H1 (cell line): ENCODE measurements at regions not wholly inside any gene's neighbourhood (a gene's known extent, or its start where the extent isn't known, plus 50 kb on each side); places are given as distances from the start of the nearest gene placed in this dataset.
A peak's percentile ranks its signal among the peaks of the same experiment; 100 is the strongest.

ENCODE experiments used
- CTCF ChIA-PET: fragments of 300-600 bp; sonication (Branson Sonifier 250); formaldehyde crosslinking; loops from one replicate; lab custom pipeline; 2021; ENCODE audit not compliant: partially characterized antibody; lab: Charles Lee
- POLR2A ChIA-PET: fragments of 300-600 bp; sonication (Branson Sonifier 250); formaldehyde crosslinking; loops from one replicate; lab custom pipeline; 2021; ENCODE audit warnings: inconsistent platforms; ENCODE audit not compliant: partially characterized antibody; lab: Charles Lee
- DNase-seq, 2 experiments: peaks; one replicate each; pipeline versions ENCODE4 v3.0.0 to v3.0.0-alpha.2; 2010 to 2022; ENCODE audit warnings: low spot score in 2 of 2, low read depth in 1 of 2, mixed read lengths in 1 of 2
- FAIRE-seq: peaks from 2 replicates; lab custom pipeline; 2011; peaks lifted over from hg19 to GRCh38; lab: Jason Lieb, UNC
- H2AFZ ChIP-seq: 2 replicates; pipeline ENCODE4 v1.8.1; 2012; ENCODE audit warnings: low read length, inconsistent platforms
- H2AK5ac ChIP-seq: 2 replicates; pipeline ENCODE4 v1.6.1; 2013; ENCODE audit warnings: low read depth, low read length
- H2BK120ac ChIP-seq: replicated peaks from 2 replicates; pipeline ENCODE3; 2013; ENCODE audit warnings: low read depth, low read length, inconsistent platforms
- H2BK12ac ChIP-seq: 2 replicates; pipeline ENCODE4 v1.6.1; 2013; ENCODE audit warnings: low read depth, low read length
- H2BK15ac ChIP-seq: 2 replicates; pipeline ENCODE4 v1.6.1; 2013; ENCODE audit warnings: low read length
- H2BK20ac ChIP-seq: 2 replicates; pipeline ENCODE4 v1.6.1; 2013; ENCODE audit warnings: low read length
- H2BK5ac ChIP-seq: 2 replicates; pipeline ENCODE4 v1.6.1; 2013; ENCODE audit warnings: low read depth, low read length
- H3K14ac ChIP-seq: 2 replicates; pipeline ENCODE4 v1.6.1; 2013; ENCODE audit warnings: inconsistent platforms; ENCODE audit not compliant: insufficient read length
- H3K18ac ChIP-seq: 2 replicates; pipeline ENCODE4 v1.6.1; 2013; ENCODE audit warnings: low read length; ENCODE audit errors: extremely low read depth
- H3K23ac ChIP-seq: 2 replicates; pipeline ENCODE4 v1.6.1; 2013; ENCODE audit warnings: inconsistent platforms; ENCODE audit not compliant: insufficient read length
- H3K23me2 ChIP-seq: 2 replicates; pipeline ENCODE4 v1.6.1; 2013; ENCODE audit warnings: low read depth, low read length
- H3K27ac ChIP-seq: 2 replicates; pipeline ENCODE4 v1.6.1; 2011; ENCODE audit warnings: low read depth, low read length, inconsistent platforms
- H3K27me3 ChIP-seq, 4 experiments: replicated peaks in 1 of 4; 1 replicate in 1 of 4; 2 replicates in 3 of 4; pipeline versions ENCODE4 v1.6.1 to v1.8.1; 2011 to 2013; ENCODE audit warnings: low read length in 3 of 4, mild to moderate bottlenecking in 3 of 4, inconsistent platforms in 2 of 4, mixed read lengths in 2 of 4, moderate library complexity in 1 of 4; ENCODE audit not compliant: control insufficient read depth in 3 of 4, insufficient read depth in 3 of 4; ENCODE audit errors: extremely low read depth in 1 of 4
- H3K36me3 ChIP-seq, 4 experiments: 2 replicates each; pipeline versions ENCODE4 v1.6.1 to v1.8.1; 2011 to 2013; ENCODE audit warnings: mild to moderate bottlenecking in 4 of 4, low read length in 3 of 4, moderate library complexity in 2 of 4, control low read depth in 1 of 4, inconsistent platforms in 1 of 4; ENCODE audit not compliant: insufficient read depth in 4 of 4, control insufficient read depth in 2 of 4
- H3K4ac ChIP-seq: replicated peaks from 2 replicates; pipeline ENCODE3; 2013; ENCODE audit warnings: low read length, low read depth, mixed read lengths, inconsistent platforms; ENCODE audit not compliant: insufficient read length
- H3K4me1 ChIP-seq, 4 experiments: replicated peaks in 1 of 4; 1 replicate in 1 of 4; 2 replicates in 3 of 4; pipeline versions ENCODE4 v1.6.1 to v1.8.1; 2011 to 2013; ENCODE audit warnings: low read length in 3 of 4, inconsistent platforms in 2 of 4, mixed read lengths in 1 of 4; ENCODE audit not compliant: insufficient read depth in 4 of 4, control insufficient read depth in 3 of 4
- H3K4me2 ChIP-seq, 2 experiments: 2 replicates each; pipeline versions ENCODE4 v1.6.1 to v1.8.1; 2011 to 2013; ENCODE audit warnings: low read depth in 2 of 2, low read length in 2 of 2, control low read depth in 1 of 2, inconsistent platforms in 1 of 2, mild to moderate bottlenecking in 1 of 2; ENCODE audit not compliant: insufficient read depth in 1 of 2
- H3K4me3 ChIP-seq, 4 experiments: fragments of 200-600, 300-600 bp in 1 of 4; sonication (generic), shearing (Covaris generic), sonication (Bioruptor Twin) in 1 of 4; 2 replicates each; pipeline versions ENCODE4 v1.5.1 to v1.8.1; 2011 to 2016; ENCODE audit warnings: low read length in 4 of 4, low read depth in 3 of 4, control low read depth in 2 of 4, inconsistent platforms in 2 of 4, mild to moderate bottlenecking in 2 of 4, mixed read lengths in 1 of 4, moderate library complexity in 1 of 4; ENCODE audit not compliant: insufficient read depth in 2 of 4; ENCODE audit errors: extremely low read depth in 1 of 4
- H3K56ac ChIP-seq: replicated peaks from 2 replicates; pipeline ENCODE3; 2013; ENCODE audit warnings: low read depth, mild to moderate bottlenecking, mixed read lengths, low read length, inconsistent platforms; ENCODE audit not compliant: insufficient read length
- H3K79me1 ChIP-seq: 2 replicates; pipeline ENCODE4 v1.6.1; 2013; ENCODE audit warnings: low read depth, low read length, control low read depth
- H3K79me2 ChIP-seq, 2 experiments: 2 replicates each; pipeline versions ENCODE4 v1.6.1 to v1.8.1; 2012 to 2013; ENCODE audit warnings: low read length in 2 of 2, mild to moderate bottlenecking in 2 of 2, inconsistent platforms in 1 of 2; ENCODE audit not compliant: insufficient read depth in 2 of 2, control insufficient read depth in 1 of 2
- H3K9ac ChIP-seq, 4 experiments: replicated peaks in 1 of 4; 1 replicate in 1 of 4; 2 replicates in 3 of 4; pipeline versions ENCODE4 v1.6.1 to v1.8.1; 2011 to 2013; ENCODE audit warnings: low read depth in 3 of 4, low read length in 3 of 4, control low read depth in 2 of 4, mild to moderate bottlenecking in 2 of 4, moderate library complexity in 2 of 4, inconsistent platforms in 1 of 4; ENCODE audit errors: extremely low read depth in 1 of 4
- H3K9me3 ChIP-seq, 2 experiments: 2 replicates each; pipeline versions ENCODE4 v1.6.1 to v1.8.1; 2012 to 2013; ENCODE audit warnings: mild to moderate bottlenecking in 2 of 2, moderate library complexity in 2 of 2, control low read depth in 1 of 2, inconsistent platforms in 1 of 2, low read depth in 1 of 2, low read length in 1 of 2, mixed read lengths in 1 of 2; ENCODE audit not compliant: insufficient read depth in 2 of 2
- H4K20me1 ChIP-seq, 2 experiments: replicated peaks in 1 of 2; 2 replicates each; pipeline versions ENCODE3 to v1.8.1; 2011 to 2013; ENCODE audit warnings: inconsistent platforms in 2 of 2, low read length in 2 of 2, mild to moderate bottlenecking in 1 of 2; ENCODE audit not compliant: insufficient read depth in 2 of 2, control insufficient read depth in 1 of 2
- H4K5ac ChIP-seq: 2 replicates; pipeline ENCODE4 v1.6.1; 2013; ENCODE audit warnings: low read length, low read depth, mixed read lengths, inconsistent platforms; ENCODE audit not compliant: insufficient read length
- H4K8ac ChIP-seq: 2 replicates; pipeline ENCODE4 v1.8.0; 2013; ENCODE audit warnings: mild to moderate bottlenecking, moderate library complexity, low read length, inconsistent platforms; ENCODE audit not compliant: insufficient read depth; ENCODE audit errors: extremely low read depth
- H4K91ac ChIP-seq: replicated peaks from 2 replicates; pipeline ENCODE3; 2013; ENCODE audit warnings: low read length, mixed read lengths, inconsistent platforms; ENCODE audit not compliant: insufficient read length
- ATF2 ChIP-seq: IDR thresholded peaks from 2 replicates; pipeline ENCODE4 v1.6.1; 2012; ENCODE audit warnings: low read length, inconsistent platforms
- BACH1 ChIP-seq: IDR thresholded peaks from 2 replicates; pipeline ENCODE4 v1.6.1; 2012; ENCODE audit warnings: low read length, improper control_type of control experiment
- BCL11A ChIP-seq, 2 experiments: IDR thresholded peaks; one replicate each; pipeline ENCODE4 v1.6.1; 2011; ENCODE audit warnings: low read depth in 2 of 2, low read length in 2 of 2, mild to moderate bottlenecking in 2 of 2
- EGR1 ChIP-seq: IDR thresholded peaks from 2 replicates; pipeline ENCODE4 v1.6.1; 2011; ENCODE audit warnings: low read depth, low read length, borderline replicate concordance
- POLR2AphosphoS5 ChIP-seq: IDR thresholded peaks from 2 replicates; pipeline ENCODE4 v1.6.1; 2011; ENCODE audit warnings: low read depth, low read length
- RFX5 ChIP-seq: IDR thresholded peaks from 2 replicates; pipeline ENCODE4 v1.6.1; 2011; ENCODE audit warnings: low read depth, low read length, improper control_type of control experiment, borderline replicate concordance
- SP1 ChIP-seq: IDR thresholded peaks from 2 replicates; pipeline ENCODE4 v1.6.1; 2011; ENCODE audit warnings: low read depth, low read length
- WGBS, 2 experiments: shearing (Covaris generic) in 1 of 2; methylation state at CpG; one replicate each; pipeline versions ENCODE4 v1.1.6 to v1.1.7; 2013 to 2015; ENCODE audit warnings: low lambda C conversion rate in 2 of 2, mixed read lengths in 2 of 2, inconsistent platforms in 1 of 2, low coverage in 1 of 2, missing lambda C conversion rate in 1 of 2; ENCODE audit not compliant: insufficient replicate concordance in 2 of 2, insufficient coverage in 1 of 2, insufficient read length in 1 of 2; ENCODE audit errors: extremely low coverage in 1 of 2, missing lambda C conversion rate in 1 of 2; 5-methylcytosine and 5-hydroxymethylcytosine counted together

- Histone ChIP-seq H3K4ac (no peak overlapping the region), H3K79me2 (no peaks in the 10 kb centered on the region), H4K8ac (no peak overlapping the region), H2BK15ac (no peak overlapping the region), H4K91ac (no peak overlapping the region), H4K5ac (no peak overlapping the region), H3K27ac (no peak overlapping the region), H3K4me2 (no peak overlapping the region), H3K23ac (no peak overlapping the region), H3K27me3 (peaks cover 14 to 53% (median 39%) of the 10 kb centered on the region in 4 experiments), H2AFZ (no peak overlapping the region), H3K23me2 (no peaks in the 10 kb centered on the region), H3K4me3 (no peak overlapping the region), H3K18ac (no peak overlapping the region), H3K56ac (no peak overlapping the region), H2BK12ac (no peak overlapping the region), H3K9ac (no peak overlapping the region), H3K79me1 (no peaks in the 10 kb centered on the region), H3K36me3 (no peaks in the 10 kb centered on the region), H2BK20ac (no peak overlapping the region), H2BK5ac (no peak overlapping the region), H3K4me1 (no peaks in the 10 kb centered on the region), H2AK5ac (no peak overlapping the region), H3K9me3 (no peaks in the 10 kb centered on the region), H4K20me1 (peaks cover 2 to 7% of the 10 kb centered on the region in 2 experiments), H2BK120ac (no peak overlapping the region), H3K14ac (no peak overlapping the region)
- DNase-seq (peak in 1 of 2 experiments; percentile 47), FAIRE-seq (peak; percentile 74)
- POLR2A ChIA-PET: no interaction called here
- WGBS, 2 experiments: 2% methylated on average over 6 of the region's 6 CpGs; no CpG with 5 or more reads in 1 of the 2 experiments
- CTCF ChIA-PET: no interaction called here
- TF ChIP-seq POLR2AphosphoS5 (peak; percentile 72; the same call in 1 of the 2 replicates), ATF2 (peak; percentile 78; the same call in 1 of the 2 replicates), EGR1 (peak; percentile 56; the same call in 1 of the 2 replicates), SP1 (peak; percentile 84), BACH1 (no peak), BCL11A (IDR thresholded peaks at IDR 0.05; ENCODE audit: low read depth in 2 of 2, low read length in 2 of 2) (peak; percentile 44 to 97), RFX5 (no peak)
Observed at GRCh38 chr13:82597747-82598146, 1284.5 kb downstream of the SLITRK1 start.
